ENCODE measurements at regions not wholly inside any gene's neighbourhood (a gene's known extent, or its start where the extent isn't known, plus 50 kb on each side); places are given as distances from the start of the nearest gene placed in this dataset.
"Not testable (repeated sequence)": the region's sequence is repeated elsewhere in the genome, so short reads cannot be mapped to it uniquely, and the experiment has no call there.

DNA sequence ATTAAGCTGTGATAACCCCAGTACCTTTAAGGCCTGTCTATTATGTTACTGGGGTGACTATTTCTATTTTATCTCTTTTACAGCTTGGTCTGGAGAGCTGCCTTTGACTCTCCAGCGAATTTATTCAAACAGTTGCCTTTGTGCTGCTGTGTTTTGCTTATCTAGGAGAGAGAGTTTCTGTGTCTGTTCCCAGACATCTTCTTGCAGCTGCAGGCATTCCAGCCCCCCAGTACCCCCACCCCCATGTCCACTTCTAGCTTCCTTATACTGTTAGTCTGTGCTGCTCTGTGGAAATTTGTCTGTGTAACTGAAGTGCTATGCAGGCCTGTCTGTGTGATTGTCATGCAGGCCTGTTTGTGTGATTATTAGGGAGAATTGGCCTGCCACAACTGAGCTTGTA is 713.7 kb upstream of the SEMA6D start:
- CTCF ChIA-PET: no interaction called here
- DNase-seq: no peak
- no peaks in the 10 kb centered on the region for H3K4me1 Mint-ChIP-seq
- Histone ChIP-seq H3K27ac (ENCODE audit: low read depth, low read length) (no peak overlapping the region), H3K9me3 (ENCODE audit: low read length) (no peaks in the 10 kb centered on the region), H3K27me3 (ENCODE audit: insufficient read depth, low read length, poor library complexity, severe bottlenecking) (no peaks in the 10 kb centered on the region), H3K36me3 (ENCODE audit: insufficient read depth, low read length) (no peaks in the 10 kb centered on the region), H3K4me1 (ENCODE audit: insufficient read depth, low read length) (no peaks in the 10 kb centered on the region), H3K4me3 (ENCODE audit: low read length) (no peak overlapping the region)
- H3K9me3 Mint-ChIP-seq: peaks cover 3 to 24% (median 11%) of the 10 kb centered on the region in 5 donors
- H3K27ac Mint-ChIP-seq: no peak overlapping the region
- POLR2A ChIA-PET: no interaction called here
- no peaks in the 10 kb centered on the region for H3K36me3 Mint-ChIP-seq
- no peak overlapping the region for H3K4me3 Mint-ChIP-seq
- H3K27me3 Mint-ChIP-seq: no peaks in the 10 kb centered on the region

DNA sequence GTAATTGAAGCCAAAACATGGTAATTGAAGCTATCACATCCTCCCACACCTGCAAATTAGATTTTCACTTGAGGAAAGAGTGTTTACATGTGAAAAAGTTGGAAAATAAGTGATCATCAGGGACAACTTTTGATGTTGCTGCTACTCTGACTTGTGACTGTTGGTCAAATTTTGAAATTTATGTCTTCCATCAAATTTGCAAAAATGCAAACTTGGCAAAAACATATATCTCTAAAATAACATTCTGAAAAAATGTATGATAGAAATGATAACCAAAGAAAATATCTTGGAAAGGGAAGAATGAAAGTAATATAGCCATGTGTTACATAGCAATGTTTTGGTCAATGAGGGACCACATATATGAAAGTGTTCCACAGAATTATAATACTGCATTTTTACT is 703.9 kb upstream of the SEMA6D start:
- Mint-ChIP-seq H3K36me3 (peaks cover 0 to 2% (median 0%) of the 10 kb centered on the region in 3 donors), H3K27ac (no peak overlapping the region), H3K4me1 (no peaks in the 10 kb centered on the region), H3K9me3 (peaks cover 2 to 23% (median 3%) of the 10 kb centered on the region in 5 donors), H3K4me3 (no peak overlapping the region), H3K27me3 (no peaks in the 10 kb centered on the region)
- ChIA-PET CTCF (no interaction called here), POLR2A (no interaction called here)
- Histone ChIP-seq H3K4me3 (ENCODE audit: low read length) (no peak overlapping the region), H3K36me3 (ENCODE audit: insufficient read depth, low read length) (no peaks in the 10 kb centered on the region), H3K4me1 (ENCODE audit: insufficient read depth, low read length) (no peaks in the 10 kb centered on the region), H3K9me3 (ENCODE audit: low read length) (no peaks in the 10 kb centered on the region), H3K27me3 (ENCODE audit: insufficient read depth, low read length, poor library complexity, severe bottlenecking) (no peaks in the 10 kb centered on the region), H3K27ac (ENCODE audit: low read depth, low read length) (no peak overlapping the region)
- DNase-seq: no peak

DNA sequence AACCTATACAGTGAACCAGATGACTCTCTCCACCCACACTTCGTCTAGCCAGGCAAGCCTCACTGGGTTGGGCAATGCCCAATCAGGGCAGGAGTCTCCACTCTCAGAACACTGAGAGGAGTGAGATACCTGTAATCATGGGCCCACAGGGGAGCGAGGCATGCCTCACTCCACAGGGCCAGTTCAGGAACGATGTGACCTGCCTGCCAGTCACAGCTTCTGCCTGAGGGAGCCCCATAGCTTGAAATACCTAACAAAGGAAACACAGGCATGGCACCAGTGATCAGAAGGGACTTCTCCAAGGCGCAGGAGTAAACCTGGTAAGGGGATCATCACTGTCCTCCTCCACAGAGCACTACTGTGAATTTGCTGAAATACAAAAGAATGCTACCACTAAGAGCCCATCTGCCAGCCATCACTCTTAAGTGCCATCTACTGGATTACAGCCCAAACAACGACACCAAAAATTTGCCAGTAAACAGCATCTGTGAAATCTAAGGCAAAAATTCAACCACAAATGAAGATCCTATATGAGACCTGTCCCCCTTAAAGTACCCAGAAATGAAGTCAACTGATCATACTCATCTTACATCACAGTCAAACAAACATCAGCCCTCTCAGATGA is 689.9 kb upstream of the SEMA6D start:
- ChIA-PET CTCF (no interaction called here), POLR2A (no interaction called here)
- H3K4me1 ChIP-seq (ENCODE audit: insufficient read depth, low read length): no peaks in the 10 kb centered on the region
- H3K27me3 Mint-ChIP-seq: no peaks in the 10 kb centered on the region
- H3K27ac Mint-ChIP-seq: no peak overlapping the region
- H3K4me1 Mint-ChIP-seq: no peaks in the 10 kb centered on the region
- no peaks in the 10 kb centered on the region for H3K27me3 ChIP-seq (ENCODE audit: insufficient read depth, low read length, poor library complexity, severe bottlenecking)
- H3K4me3 Mint-ChIP-seq: no peak overlapping the region
- H3K9me3 ChIP-seq (ENCODE audit: low read length): no peaks in the 10 kb centered on the region
- no peaks in the 10 kb centered on the region for H3K36me3 ChIP-seq (ENCODE audit: insufficient read depth, low read length)
- no peak for DNase-seq
- H3K9me3 Mint-ChIP-seq: peaks cover 9 to 45% (median 22%) of the 10 kb centered on the region in 5 donors
- no peak overlapping the region for H3K27ac ChIP-seq (ENCODE audit: low read depth, low read length)
- H3K36me3 Mint-ChIP-seq: no peaks in the 10 kb centered on the region
- H3K4me3 ChIP-seq (ENCODE audit: low read length): no peak overlapping the region

DNA sequence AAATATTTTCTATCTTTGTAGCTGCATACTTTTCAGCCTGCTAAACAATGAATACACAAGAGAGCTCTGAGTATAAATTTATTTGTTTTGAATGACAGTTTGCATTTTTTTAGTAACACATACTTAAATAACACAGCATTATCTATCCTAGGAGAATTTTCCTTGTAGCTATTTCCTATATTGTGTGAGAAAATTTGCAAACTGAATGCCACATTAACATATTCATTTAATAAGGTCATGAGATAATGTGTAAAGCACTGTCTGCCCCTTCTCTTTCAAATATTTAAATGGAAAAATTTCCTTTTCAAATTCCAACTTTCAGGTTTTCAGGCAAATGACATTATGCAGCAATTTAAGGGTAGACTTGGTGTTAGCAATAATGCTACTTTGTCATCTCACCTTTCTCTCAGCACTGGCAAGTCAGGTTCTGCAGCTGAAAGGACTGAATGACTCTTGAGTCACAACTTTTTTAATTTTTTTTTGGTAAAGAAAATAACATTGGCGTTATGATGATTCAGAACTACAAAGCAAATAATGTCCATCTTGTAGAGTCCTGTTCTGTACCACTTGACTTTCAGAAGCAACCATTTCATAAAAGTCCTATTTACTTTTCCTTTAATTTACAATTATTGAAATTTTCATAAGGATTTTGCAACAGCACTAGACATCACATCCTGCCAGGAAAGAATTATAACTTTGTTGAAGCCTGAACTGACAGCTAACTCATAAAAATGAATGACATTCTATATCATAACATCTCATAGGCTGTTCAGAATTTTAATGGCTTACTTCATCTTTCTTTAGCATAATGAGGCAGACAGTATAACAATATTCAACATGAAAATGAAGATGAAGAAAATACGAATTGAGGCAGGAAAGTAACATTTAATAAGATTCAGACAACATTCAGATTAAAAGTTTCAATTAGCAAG is 681.6 kb upstream of the SEMA6D start:
- H3K4me3 Mint-ChIP-seq: no peak overlapping the region
- no peaks in the 10 kb centered on the region for H3K36me3 Mint-ChIP-seq
- CTCF ChIA-PET: no interaction called here

DNA sequence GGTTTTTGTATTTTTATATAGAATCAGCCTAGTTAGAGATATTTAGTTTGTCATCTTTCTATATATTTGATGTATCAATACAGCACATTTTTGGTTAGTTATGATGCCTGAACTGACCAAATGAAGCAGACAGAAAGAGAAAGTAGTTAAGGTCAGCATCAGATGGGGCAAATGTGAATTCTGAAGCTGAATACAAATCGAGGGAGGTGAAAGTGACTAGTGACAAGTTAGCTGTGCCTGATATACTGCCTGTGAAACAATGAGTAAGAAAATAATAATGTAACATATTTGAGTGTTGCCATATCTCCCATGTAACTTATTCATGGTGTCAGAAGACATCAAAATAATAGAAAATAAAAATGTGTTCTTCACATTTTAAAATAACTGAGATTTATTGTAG is 680.3 kb upstream of the SEMA6D start:
- Histone ChIP-seq H3K27ac (ENCODE audit: low read depth, low read length) (no peak overlapping the region), H3K27me3 (ENCODE audit: insufficient read depth, low read length, poor library complexity, severe bottlenecking) (no peaks in the 10 kb centered on the region), H3K9me3 (ENCODE audit: low read length) (no peaks in the 10 kb centered on the region), H3K36me3 (ENCODE audit: insufficient read depth, low read length) (no peaks in the 10 kb centered on the region), H3K4me3 (ENCODE audit: low read length) (no peak overlapping the region), H3K4me1 (ENCODE audit: insufficient read depth, low read length) (no peaks in the 10 kb centered on the region)
- Mint-ChIP-seq H3K27me3 (no peaks in the 10 kb centered on the region), H3K4me1 (no peaks in the 10 kb centered on the region), H3K4me3 (no peak overlapping the region), H3K9me3 (peaks cover 0 to 27% (median 5%) of the 10 kb centered on the region in 5 donors), H3K36me3 (no peaks in the 10 kb centered on the region), H3K27ac (no peak overlapping the region)
- no peak for DNase-seq
- ChIA-PET CTCF (no interaction called here), POLR2A (no interaction called here)

More for the DNA sequence above, 681.6 kb upstream of the SEMA6D start:
- no peak overlapping the region for H3K27ac ChIP-seq (ENCODE audit: low read depth, low read length)
- Mint-ChIP-seq H3K27me3 (no peaks in the 10 kb centered on the region), H3K27ac (no peak overlapping the region), H3K4me1 (no peaks in the 10 kb centered on the region), H3K9me3 (peaks cover 2 to 33% (median 7%) of the 10 kb centered on the region in 5 donors)
- no peaks in the 10 kb centered on the region for H3K9me3 ChIP-seq (ENCODE audit: low read length)
- POLR2A ChIA-PET: no interaction called here
- H3K36me3 ChIP-seq (ENCODE audit: insufficient read depth, low read length): no peaks in the 10 kb centered on the region
- no peak for DNase-seq
- H3K4me3 ChIP-seq (ENCODE audit: low read length): no peak overlapping the region
- H3K4me1 ChIP-seq (ENCODE audit: insufficient read depth, low read length): no peaks in the 10 kb centered on the region
- no peaks in the 10 kb centered on the region for H3K27me3 ChIP-seq (ENCODE audit: insufficient read depth, low read length, poor library complexity, severe bottlenecking)

DNA sequence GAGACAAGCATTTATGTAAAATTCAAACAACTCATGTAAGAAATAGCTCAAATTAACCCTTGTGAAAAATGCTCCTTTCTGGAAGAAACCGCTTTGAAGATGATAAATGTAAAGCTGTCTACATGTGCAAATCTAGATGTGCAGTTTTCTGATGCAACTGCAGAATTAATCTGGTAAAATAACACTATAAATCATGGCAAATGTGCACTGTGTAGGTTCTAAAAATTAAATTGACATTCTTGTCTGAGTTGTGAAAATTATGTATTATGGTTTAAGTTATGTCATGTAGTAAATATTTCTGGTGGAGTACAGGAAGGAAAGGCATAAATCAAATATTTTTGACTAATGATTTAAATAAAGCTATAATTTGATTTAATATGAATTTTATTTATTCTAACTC is 678.1 kb upstream of the SEMA6D start:
- no peaks in the 10 kb centered on the region for H3K36me3 ChIP-seq (ENCODE audit: insufficient read depth, low read length)
- CTCF ChIA-PET: no interaction called here
- H3K36me3 Mint-ChIP-seq: no peaks in the 10 kb centered on the region
- no peak overlapping the region for H3K27ac Mint-ChIP-seq
- H3K9me3 ChIP-seq (ENCODE audit: low read length): no peaks in the 10 kb centered on the region
- H3K27me3 ChIP-seq (ENCODE audit: insufficient read depth, low read length, poor library complexity, severe bottlenecking): no peaks in the 10 kb centered on the region
- peaks cover 0 to 17% (median 3%) of the 10 kb centered on the region in 5 donors for H3K9me3 Mint-ChIP-seq
- no peaks in the 10 kb centered on the region for H3K4me1 Mint-ChIP-seq
- no peak overlapping the region for H3K4me3 Mint-ChIP-seq
- DNase-seq: no peak
- no peak overlapping the region for H3K4me3 ChIP-seq (ENCODE audit: low read length)
- POLR2A ChIA-PET: no interaction called here
- no peak overlapping the region for H3K27ac ChIP-seq (ENCODE audit: low read depth, low read length)
- no peaks in the 10 kb centered on the region for H3K4me1 ChIP-seq (ENCODE audit: insufficient read depth, low read length)
- H3K27me3 Mint-ChIP-seq: no peaks in the 10 kb centered on the region

DNA sequence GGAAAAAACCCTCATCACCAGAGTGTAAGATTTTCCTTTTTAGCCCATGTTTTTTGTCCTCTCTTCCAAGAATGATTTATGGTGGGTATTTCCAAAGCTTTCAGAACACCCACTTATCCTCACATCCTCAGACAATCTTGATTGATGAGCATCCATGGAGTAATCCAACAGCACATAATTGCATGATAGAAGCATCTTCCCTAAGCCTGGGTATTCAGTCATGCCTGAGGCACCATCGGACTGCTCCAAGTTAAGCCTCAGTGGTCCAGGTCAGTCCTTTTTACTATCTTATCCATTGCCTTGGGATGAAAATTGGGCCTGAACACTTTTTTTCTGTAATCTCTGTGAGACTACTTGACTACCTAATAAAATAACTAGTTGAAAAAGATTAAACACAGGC is 676.0 kb upstream of the SEMA6D start:
- Histone ChIP-seq H3K4me1 (ENCODE audit: insufficient read depth, low read length) (no peaks in the 10 kb centered on the region), H3K27ac (ENCODE audit: low read depth, low read length) (no peak overlapping the region), H3K9me3 (ENCODE audit: low read length) (no peaks in the 10 kb centered on the region), H3K36me3 (ENCODE audit: insufficient read depth, low read length) (no peaks in the 10 kb centered on the region), H3K4me3 (ENCODE audit: low read length) (no peak overlapping the region), H3K27me3 (ENCODE audit: insufficient read depth, low read length, poor library complexity, severe bottlenecking) (no peaks in the 10 kb centered on the region)
- Mint-ChIP-seq H3K27ac (no peak overlapping the region), H3K36me3 (no peaks in the 10 kb centered on the region), H3K9me3 (peaks cover 0 to 17% (median 3%) of the 10 kb centered on the region in 5 donors), H3K4me3 (no peak overlapping the region), H3K27me3 (no peaks in the 10 kb centered on the region), H3K4me1 (no peaks in the 10 kb centered on the region)
- no peak for DNase-seq
- CTCF ChIA-PET: no interaction called here
- POLR2A ChIA-PET: no interaction called here

DNA sequence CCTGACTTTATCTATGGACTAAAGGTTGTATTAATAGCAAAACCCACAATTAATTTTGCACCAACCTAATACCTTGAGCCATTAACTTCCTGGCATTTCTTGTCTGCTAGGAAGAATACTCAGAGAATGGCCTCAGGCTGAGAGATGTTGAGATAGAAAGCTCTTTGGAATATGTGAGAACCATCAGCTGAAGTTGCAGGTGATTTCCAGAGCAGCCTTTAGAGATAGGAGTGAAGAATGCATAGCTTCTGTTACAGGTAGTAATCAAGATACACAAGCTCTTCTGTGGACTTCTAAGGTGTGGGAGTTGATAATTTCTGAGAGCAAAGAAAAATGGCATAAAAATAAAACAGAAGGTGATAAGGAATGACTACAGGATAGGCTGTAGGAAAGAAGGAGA is 669.3 kb upstream of the SEMA6D start:
- POLR2A ChIA-PET; H3K27ac Mint-ChIP-seq; DNase-seq; H3K9me3 ChIP-seq (ENCODE audit: low read length); H3K4me3 Mint-ChIP-seq; H3K27me3 ChIP-seq (ENCODE audit: insufficient read depth, low read length, poor library complexity, severe bottlenecking); H3K36me3 Mint-ChIP-seq; H3K27me3 Mint-ChIP-seq; H3K4me3 ChIP-seq (ENCODE audit: low read length); CTCF ChIA-PET; H3K4me1 Mint-ChIP-seq; H3K36me3 ChIP-seq (ENCODE audit: insufficient read depth, low read length); H3K4me1 ChIP-seq (ENCODE audit: insufficient read depth, low read length); H3K27ac ChIP-seq (ENCODE audit: low read depth, low read length): not testable (repeated sequence)
- peaks cover 0 to 29% (median 10%) of the 10 kb centered on the region in 5 donors for H3K9me3 Mint-ChIP-seq

Data from CD8-positive, alpha-beta memory T cell (primary cell).